SU-DHL-6 (cell line): ENCODE measurements at regions not wholly inside any gene's neighbourhood (a gene's known extent, or its start where the extent isn't known, plus 50 kb on each side); places are given as distances from the start of the nearest gene placed in this dataset.

Experiments used
- EZH2phosphoT487 ChIP-seq: fragments of 200-600 bp; sonication (generic), shearing (Covaris generic); conservative IDR thresholded peaks from 2 replicates; pipeline ENCODE4 v1.6.1; 2018; ENCODE audit warnings: mild to moderate bottlenecking, antibody characterized with exemption, low read length, moderate library complexity, mixed read lengths
- TF ChIP-seq, protein P1 (sequence below): fragments of 200-600 bp; sonication (generic); IDR thresholded peaks from one replicate; pipeline ENCODE4 v1.5.1; 2017; ENCODE audit warnings: antibody characterized with exemption, mild to moderate bottlenecking, low read length, moderate library complexity; ENCODE audit not compliant: insufficient read depth, poor library complexity, severe bottlenecking

DNA sequence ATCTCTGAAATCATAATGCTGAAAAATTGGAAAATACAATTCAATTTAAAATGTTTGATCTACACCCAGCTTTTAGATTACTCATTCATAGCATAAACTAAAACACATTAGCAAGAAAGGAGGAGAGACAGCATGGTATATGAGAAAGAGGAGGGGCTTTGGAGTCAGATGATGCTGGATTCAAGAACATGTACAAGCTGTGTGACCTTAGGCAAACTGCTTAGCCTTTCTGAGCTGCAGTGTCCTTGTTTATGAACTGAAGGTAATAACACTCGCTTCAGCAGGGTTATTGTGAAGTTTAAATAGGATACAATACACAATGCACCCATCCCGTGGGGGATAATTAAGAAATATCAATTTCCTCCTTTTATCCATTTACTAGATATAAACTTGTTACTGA lies 79.2 kb downstream of the MAP1LC3B2 start:
- TF ChIP-seq, protein P1, sequence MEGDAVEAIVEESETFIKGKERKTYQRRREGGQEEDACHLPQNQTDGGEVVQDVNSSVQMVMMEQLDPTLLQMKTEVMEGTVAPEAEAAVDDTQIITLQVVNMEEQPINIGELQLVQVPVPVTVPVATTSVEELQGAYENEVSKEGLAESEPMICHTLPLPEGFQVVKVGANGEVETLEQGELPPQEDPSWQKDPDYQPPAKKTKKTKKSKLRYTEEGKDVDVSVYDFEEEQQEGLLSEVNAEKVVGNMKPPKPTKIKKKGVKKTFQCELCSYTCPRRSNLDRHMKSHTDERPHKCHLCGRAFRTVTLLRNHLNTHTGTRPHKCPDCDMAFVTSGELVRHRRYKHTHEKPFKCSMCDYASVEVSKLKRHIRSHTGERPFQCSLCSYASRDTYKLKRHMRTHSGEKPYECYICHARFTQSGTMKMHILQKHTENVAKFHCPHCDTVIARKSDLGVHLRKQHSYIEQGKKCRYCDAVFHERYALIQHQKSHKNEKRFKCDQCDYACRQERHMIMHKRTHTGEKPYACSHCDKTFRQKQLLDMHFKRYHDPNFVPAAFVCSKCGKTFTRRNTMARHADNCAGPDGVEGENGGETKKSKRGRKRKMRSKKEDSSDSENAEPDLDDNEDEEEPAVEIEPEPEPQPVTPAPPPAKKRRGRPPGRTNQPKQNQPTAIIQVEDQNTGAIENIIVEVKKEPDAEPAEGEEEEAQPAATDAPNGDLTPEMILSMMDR, result no peak
- no peak for TF ChIP-seq EZH2phosphoT487
